ENCODE measurements at regions not wholly inside any gene's neighbourhood (a gene's known extent, or its start where the extent isn't known, plus 50 kb on each side); places are given as distances from the start of the nearest gene placed in this dataset.

DNA sequence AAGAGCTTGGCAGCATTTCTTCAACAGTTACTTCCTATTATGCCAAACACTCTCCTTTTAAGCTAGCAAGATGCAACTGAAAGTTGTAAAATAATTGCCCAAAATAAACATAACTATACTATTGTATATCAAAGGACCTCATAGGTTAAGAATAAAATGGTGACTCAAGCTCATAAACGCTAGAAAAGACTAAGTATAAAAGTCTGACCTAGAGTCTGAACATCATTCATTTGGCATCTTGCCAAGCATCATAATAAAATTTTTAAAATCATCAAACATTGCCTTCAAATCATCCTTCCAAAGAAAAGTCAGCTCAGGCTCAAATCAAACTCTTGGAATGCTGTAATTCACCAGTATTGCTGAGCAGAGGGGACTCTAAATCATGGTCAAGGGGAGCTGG, 281.2 kb downstream of the QDPR start:
- TF ChIP-seq POLR2A (IDR thresholded peaks at IDR 0.05): no peak
- Histone ChIP-seq H3K9me3 (no peaks in the 10 kb centered on the region), H3K4me1 (no peaks in the 10 kb centered on the region), H3K27me3 (no peaks in the 10 kb centered on the region), H3K27ac (no peak overlapping the region), H3K36me3 (no peaks in the 10 kb centered on the region), H3K4me3 (no peak overlapping the region)
- no peak for DNase-seq

DNA sequence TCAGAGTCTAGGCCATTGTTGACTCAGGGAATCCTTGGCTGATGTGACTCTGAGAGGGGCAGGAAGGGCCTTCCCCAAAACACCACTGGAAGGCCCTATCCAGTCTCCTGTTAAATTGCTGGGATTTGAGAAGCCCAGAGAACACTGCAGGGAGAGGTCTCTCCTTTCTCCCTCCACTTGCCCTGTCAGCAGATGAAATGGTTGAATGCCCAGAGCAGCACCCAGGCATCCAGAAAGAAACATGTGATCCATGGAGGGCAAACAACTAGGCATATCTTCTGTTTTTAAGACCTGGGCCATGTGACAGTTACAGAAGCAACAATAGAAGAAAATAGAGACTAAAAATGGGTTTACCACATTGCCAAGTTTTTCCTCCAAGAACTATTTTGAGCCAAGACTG, 291.1 kb downstream of the QDPR start:
- Histone ChIP-seq H3K9me3 (no peaks in the 10 kb centered on the region), H3K27ac (no peak overlapping the region), H3K4me1 (no peaks in the 10 kb centered on the region), H3K4me3 (no peak overlapping the region), H3K36me3 (no peaks in the 10 kb centered on the region), H3K27me3 (no peaks in the 10 kb centered on the region)
- no peak for DNase-seq
- TF ChIP-seq, protein P1, sequence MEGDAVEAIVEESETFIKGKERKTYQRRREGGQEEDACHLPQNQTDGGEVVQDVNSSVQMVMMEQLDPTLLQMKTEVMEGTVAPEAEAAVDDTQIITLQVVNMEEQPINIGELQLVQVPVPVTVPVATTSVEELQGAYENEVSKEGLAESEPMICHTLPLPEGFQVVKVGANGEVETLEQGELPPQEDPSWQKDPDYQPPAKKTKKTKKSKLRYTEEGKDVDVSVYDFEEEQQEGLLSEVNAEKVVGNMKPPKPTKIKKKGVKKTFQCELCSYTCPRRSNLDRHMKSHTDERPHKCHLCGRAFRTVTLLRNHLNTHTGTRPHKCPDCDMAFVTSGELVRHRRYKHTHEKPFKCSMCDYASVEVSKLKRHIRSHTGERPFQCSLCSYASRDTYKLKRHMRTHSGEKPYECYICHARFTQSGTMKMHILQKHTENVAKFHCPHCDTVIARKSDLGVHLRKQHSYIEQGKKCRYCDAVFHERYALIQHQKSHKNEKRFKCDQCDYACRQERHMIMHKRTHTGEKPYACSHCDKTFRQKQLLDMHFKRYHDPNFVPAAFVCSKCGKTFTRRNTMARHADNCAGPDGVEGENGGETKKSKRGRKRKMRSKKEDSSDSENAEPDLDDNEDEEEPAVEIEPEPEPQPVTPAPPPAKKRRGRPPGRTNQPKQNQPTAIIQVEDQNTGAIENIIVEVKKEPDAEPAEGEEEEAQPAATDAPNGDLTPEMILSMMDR (IDR thresholded peaks at IDR 0.05): no peak
- no peak for TF ChIP-seq POLR2A (IDR thresholded peaks at IDR 0.05)

DNA sequence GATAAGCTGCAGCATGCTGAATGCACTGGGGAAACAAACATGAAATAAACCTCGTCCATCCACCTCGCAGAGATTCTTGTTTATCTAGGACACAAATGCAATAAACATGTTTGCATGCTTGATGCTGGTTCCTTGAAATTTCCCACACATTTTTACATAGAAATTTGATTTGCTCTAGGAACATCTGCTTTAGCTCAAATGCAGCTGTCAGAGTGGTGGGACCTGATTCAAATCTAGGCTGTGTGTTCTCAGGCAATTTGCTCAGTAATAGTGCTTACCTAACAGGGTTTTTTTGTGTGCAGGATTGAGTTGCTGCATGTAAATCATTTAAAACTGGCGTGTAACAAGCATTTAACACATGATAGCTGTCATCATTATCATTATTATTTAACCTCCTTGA, 293.1 kb downstream of the QDPR start:
- TF ChIP-seq, protein P1 (IDR thresholded peaks at IDR 0.05): no peak
- no peak for TF ChIP-seq POLR2A (IDR thresholded peaks at IDR 0.05)
- no peaks in the 10 kb centered on the region for H3K36me3 ChIP-seq
- no peak overlapping the region for H3K27ac ChIP-seq
- no peak for DNase-seq
- no peaks in the 10 kb centered on the region for H3K27me3 ChIP-seq
- no peaks in the 10 kb centered on the region for H3K4me1 ChIP-seq
- H3K4me3 ChIP-seq: no peak overlapping the region
- H3K9me3 ChIP-seq: no peaks in the 10 kb centered on the region

DNA sequence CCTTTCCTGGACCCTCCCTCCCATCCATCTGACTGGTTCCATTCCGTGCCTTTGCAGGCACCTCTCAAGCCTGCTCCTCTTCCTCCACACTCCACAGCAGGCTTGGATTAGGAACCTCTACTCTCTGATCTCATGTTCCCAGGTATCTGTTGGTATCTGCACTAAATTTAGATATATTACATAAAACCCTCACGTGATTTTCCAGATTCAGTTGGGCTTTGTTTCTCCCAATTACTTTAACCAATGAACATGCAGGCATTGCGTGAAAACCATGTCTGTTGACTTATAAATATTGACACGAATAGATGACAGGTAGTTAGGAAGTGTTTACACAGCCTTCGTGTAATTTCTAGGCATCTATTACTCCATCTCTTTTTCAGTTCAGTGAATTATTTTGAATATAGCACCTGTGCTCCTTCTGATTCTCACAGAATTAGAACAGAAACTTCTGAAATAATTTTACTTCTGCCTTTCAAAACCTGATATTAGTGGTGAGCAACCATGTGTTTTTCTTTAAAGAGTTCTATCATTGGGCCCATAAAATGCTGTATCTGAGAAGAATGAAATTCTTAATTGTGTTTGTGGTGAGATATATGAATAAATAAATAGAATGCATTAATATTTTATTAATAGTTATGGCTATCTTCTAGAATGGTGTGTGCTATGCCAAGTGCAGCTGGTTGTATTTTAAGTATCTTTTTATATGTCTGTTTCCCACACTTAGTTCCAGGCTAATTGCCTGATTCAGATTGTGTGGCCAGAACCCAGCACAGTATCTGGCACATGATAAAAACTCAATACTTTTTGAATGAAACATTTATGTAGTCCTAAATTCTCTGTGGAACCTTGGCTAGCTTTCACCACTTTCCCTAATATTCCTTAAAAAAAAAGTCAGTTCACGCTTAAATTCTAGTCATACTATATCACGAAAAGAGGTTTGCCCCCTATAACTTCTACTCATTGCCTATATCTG, 304.8 kb downstream of the QDPR start:
- Histone ChIP-seq H3K36me3 (no peaks in the 10 kb centered on the region), H3K27me3 (no peaks in the 10 kb centered on the region), H3K4me1 (no peaks in the 10 kb centered on the region), H3K9me3 (no peaks in the 10 kb centered on the region), H3K4me3 (no peak overlapping the region), H3K27ac (no peak overlapping the region)
- no peak for TF ChIP-seq POLR2A (IDR thresholded peaks at IDR 0.05)
- TF ChIP-seq, protein P1 (IDR thresholded peaks at IDR 0.05): no peak
- no peak for DNase-seq

- Histone ChIP-seq H3K27ac (no peak overlapping the region), H3K36me3 (no peaks in the 10 kb centered on the region), H3K4me3 (no peak overlapping the region), H3K9me3 (no peaks in the 10 kb centered on the region), H3K27me3 (no peaks in the 10 kb centered on the region), H3K4me1 (no peaks in the 10 kb centered on the region)
- DNase-seq: no peak
- TF ChIP-seq POLR2A (IDR thresholded peaks at IDR 0.05): no peak
- TF ChIP-seq, protein P1 (IDR thresholded peaks at IDR 0.05): no peak
Observed at GRCh38 chr4:17204908-17205307, 306.5 kb upstream of the LDB2 start.

- Histone ChIP-seq H3K36me3 (no peaks in the 10 kb centered on the region), H3K27ac (no peak overlapping the region), H3K4me1 (no peaks in the 10 kb centered on the region), H3K27me3 (no peaks in the 10 kb centered on the region), H3K4me3 (no peak overlapping the region), H3K9me3 (no peaks in the 10 kb centered on the region)
- no peak for TF ChIP-seq POLR2A (IDR thresholded peaks at IDR 0.05)
- TF ChIP-seq, protein P1 (IDR thresholded peaks at IDR 0.05): no peak
- no peak for DNase-seq
Observed at GRCh38 chr4:17203797-17204196, 305.4 kb upstream of the LDB2 start.
